ENCODE measurements at regions not wholly inside any gene's neighbourhood (a gene's known extent, or its start where the extent isn't known, plus 50 kb on each side); places are given as distances from the start of the nearest gene placed in this dataset.

DNA sequence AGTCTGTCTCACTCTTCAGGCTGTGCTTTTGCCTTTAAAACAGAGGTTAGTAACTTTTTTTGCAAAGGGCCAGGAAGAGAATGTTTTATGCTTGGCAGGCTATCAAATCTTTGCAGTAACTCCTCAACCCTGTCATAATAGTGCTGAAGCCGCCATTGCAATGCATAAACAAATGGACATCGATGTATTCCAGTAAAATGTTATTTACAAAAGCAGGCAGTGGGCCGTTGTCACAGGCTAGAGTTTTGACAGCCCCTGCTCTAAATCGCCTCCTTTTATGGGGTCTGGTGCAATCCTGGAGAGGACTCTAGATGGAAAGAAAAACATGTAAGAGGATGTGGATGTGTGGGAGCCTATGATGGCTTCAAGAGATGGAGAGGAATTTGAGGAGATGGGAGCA, 568.3 kb downstream of the TYW1 start:
- Histone ChIP-seq H3K9me3 (no peaks in the 10 kb centered on the region), H3K4me3 (no peak overlapping the region), H3K27ac (no peak overlapping the region), H3K27me3 (no peaks in the 10 kb centered on the region), H3K36me3 (no peaks in the 10 kb centered on the region), H3K4me1 (no peaks in the 10 kb centered on the region)
- intact Hi-C loops (cut with DNase I), result no loop called here
- no peak for DNase-seq
- peak in 1 of 4 donors; percentile 20 for ATAC-seq
- WGBS, 2 donors, result 56 to 70% methylated on average over 4 of the region's 4 CpGs
- TF ChIP-seq, protein P1, sequence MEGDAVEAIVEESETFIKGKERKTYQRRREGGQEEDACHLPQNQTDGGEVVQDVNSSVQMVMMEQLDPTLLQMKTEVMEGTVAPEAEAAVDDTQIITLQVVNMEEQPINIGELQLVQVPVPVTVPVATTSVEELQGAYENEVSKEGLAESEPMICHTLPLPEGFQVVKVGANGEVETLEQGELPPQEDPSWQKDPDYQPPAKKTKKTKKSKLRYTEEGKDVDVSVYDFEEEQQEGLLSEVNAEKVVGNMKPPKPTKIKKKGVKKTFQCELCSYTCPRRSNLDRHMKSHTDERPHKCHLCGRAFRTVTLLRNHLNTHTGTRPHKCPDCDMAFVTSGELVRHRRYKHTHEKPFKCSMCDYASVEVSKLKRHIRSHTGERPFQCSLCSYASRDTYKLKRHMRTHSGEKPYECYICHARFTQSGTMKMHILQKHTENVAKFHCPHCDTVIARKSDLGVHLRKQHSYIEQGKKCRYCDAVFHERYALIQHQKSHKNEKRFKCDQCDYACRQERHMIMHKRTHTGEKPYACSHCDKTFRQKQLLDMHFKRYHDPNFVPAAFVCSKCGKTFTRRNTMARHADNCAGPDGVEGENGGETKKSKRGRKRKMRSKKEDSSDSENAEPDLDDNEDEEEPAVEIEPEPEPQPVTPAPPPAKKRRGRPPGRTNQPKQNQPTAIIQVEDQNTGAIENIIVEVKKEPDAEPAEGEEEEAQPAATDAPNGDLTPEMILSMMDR (IDR thresholded peaks at IDR 0.05), result no peak
- FAIRE-seq, result no peak

DNA sequence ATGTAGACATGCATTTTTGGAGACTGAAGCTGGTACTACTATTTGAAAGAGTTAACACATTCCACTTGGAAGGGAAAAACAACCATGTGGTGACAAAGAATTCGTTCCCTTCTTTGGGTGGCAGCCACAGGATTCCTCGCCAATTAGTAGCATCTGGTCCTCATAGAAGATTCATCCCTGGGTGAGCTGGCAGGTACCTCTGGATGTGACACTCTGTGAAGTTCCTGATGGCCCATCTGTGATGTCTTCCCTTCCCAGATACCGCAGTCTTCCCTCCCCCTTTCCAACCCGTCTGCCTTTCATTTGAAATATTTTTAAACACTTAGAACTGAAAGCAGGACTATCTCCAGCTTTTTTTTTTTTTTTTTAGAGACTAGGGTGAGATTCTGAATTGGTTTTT, 569.5 kb downstream of the TYW1 start:
- H3K4me3 ChIP-seq, result no peak overlapping the region
- intact Hi-C loops (cut with DNase I), result no loop called here
- H3K36me3 ChIP-seq, result no peaks in the 10 kb centered on the region
- H3K4me1 ChIP-seq, result no peaks in the 10 kb centered on the region
- ATAC-seq (no peak), FAIRE-seq (no peak), DNase-seq (no peak)
- no peaks in the 10 kb centered on the region for H3K9me3 ChIP-seq
- WGBS, 2 donors, result 52 to 61% methylated on average over 4 of the region's 4 CpGs
- no peaks in the 10 kb centered on the region for H3K27me3 ChIP-seq
- H3K27ac ChIP-seq, result no peak overlapping the region
- TF ChIP-seq, protein P1 (IDR thresholded peaks at IDR 0.05), result no peak

DNA sequence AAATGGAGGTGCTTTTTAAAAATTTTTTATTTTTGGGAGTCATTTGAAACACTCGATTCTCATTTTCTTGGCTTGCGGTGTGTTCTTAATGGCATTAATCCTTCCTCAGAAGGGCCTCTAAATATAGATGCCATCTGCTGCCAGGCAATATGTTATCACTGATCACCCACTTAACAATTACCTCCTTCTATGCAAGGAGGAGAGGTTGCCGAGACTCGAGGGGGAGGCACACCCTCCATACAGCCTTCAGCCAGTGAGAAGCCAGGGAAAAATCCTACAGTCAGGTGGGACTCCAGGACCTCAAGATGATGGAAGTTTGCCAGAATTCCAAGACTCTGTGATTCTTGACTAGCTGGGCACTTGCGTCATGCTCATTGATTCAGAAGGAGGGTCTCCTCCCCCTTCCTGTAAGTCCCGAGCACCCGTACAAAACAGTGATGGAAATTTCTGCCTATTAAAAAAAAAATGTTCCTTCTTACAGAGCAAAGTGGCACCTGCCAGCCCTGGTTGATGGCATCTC, 574.5 kb downstream of the TYW1 start:
- Histone ChIP-seq H3K9me3 (no peaks in the 10 kb centered on the region), H3K27me3 (no peaks in the 10 kb centered on the region), H3K27ac (no peak overlapping the region), H3K36me3 (no peaks in the 10 kb centered on the region), H3K4me3 (no peak overlapping the region), H3K4me1 (no peaks in the 10 kb centered on the region)
- intact Hi-C loops (cut with DNase I), result no loop called here
- ATAC-seq, result no peak
- no peak for DNase-seq
- TF ChIP-seq, protein P1 (IDR thresholded peaks at IDR 0.05), result no peak
- no peak for FAIRE-seq
- WGBS, 2 donors, result 61% methylated on average over 7 of the region's 7 CpGs

DNA sequence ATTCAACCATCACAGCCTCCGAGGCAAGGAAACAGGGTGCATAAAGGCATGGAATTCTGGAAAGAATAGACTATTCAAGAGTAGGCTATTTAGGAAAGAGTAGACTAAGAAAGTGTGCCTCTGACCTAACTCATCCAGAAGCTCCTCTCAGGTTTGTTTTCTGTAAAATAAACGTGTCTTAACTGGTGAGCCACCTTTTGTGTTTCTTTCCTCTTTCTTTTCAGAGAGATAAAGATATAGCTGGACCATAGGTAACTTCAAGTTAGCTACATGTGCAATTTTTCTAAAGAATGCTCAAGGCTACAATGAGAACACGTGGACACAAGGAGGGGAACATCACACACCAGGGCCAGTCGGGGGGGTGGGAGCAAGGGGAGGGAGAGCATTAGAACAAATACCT, 577.0 kb downstream of the TYW1 start:
- no peaks in the 10 kb centered on the region for H3K36me3 ChIP-seq
- DNase-seq (no peak), FAIRE-seq (no peak), ATAC-seq (no peak)
- no peak overlapping the region for H3K4me3 ChIP-seq
- no peak overlapping the region for H3K27ac ChIP-seq
- H3K27me3 ChIP-seq, result no peaks in the 10 kb centered on the region
- no peaks in the 10 kb centered on the region for H3K9me3 ChIP-seq
- H3K4me1 ChIP-seq, result no peaks in the 10 kb centered on the region
- 50 to 61% methylated on average over 4 of the region's 4 CpGs for WGBS, 2 donors
- TF ChIP-seq, protein P1 (IDR thresholded peaks at IDR 0.05), result no peak
- intact Hi-C loops (cut with DNase I), result no loop called here

DNA sequence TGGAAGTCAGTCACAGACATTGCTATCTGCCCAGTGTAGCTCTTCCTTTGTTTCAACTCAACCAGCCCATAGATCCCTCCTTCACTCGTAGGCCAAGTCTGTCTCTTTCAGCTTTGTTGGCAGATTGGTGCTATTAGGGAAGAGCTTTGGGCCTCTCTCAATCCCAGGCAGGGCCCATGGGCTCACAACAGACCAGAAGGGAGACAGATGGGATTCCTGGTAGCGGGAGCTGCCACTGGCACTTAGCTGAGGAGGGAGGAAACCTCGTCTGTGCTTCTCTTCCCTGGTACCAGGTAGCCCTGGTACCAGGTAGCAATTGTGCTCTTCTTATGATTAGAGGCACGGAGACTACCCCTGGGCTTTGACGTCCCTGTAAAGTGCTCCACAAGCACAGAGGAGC, 592.0 kb downstream of the TYW1 start:
- ATAC-seq (no peak), DNase-seq (no peak), FAIRE-seq (no peak)
- 50 to 61% methylated on average over 5 of the region's 5 CpGs for WGBS, 2 donors
- intact Hi-C loops (cut with DNase I), result no loop called here
- H3K27ac ChIP-seq, result no peak overlapping the region
- TF ChIP-seq, protein P1 (IDR thresholded peaks at IDR 0.05), result no peak
- H3K27me3 ChIP-seq, result no peaks in the 10 kb centered on the region
- no peaks in the 10 kb centered on the region for H3K4me1 ChIP-seq
- no peak overlapping the region for H3K4me3 ChIP-seq
- no peaks in the 10 kb centered on the region for H3K36me3 ChIP-seq
- no peaks in the 10 kb centered on the region for H3K9me3 ChIP-seq

Data from pancreas (tissue), 10 donors.